Fibroblast of the aortic adventitia (primary cell): ENCODE measurements at regions not wholly inside any gene's neighbourhood (a gene's known extent, or its start where the extent isn't known, plus 50 kb on each side); places are given as distances from the start of the nearest gene placed in this dataset.
"Not testable (repeated sequence)": the region's sequence is repeated elsewhere in the genome, so short reads cannot be mapped to it uniquely, and the experiment has no call there.

Experiments
- DNase-seq: peaks from one replicate; pipeline ENCODE4 v3.0.0-alpha.2; 2010; ENCODE audit warnings: low read depth
- H3K4me3 ChIP-seq: 2 replicates; pipeline ENCODE4 v1.5.1; 2011; ENCODE audit warnings: low read depth, mild to moderate bottlenecking, control low read depth, low read length, moderate library complexity
- TF ChIP-seq, protein P1 (sequence below): IDR thresholded peaks from 2 replicates; pipeline ENCODE4 v1.5.1; 2011; ENCODE audit warnings: mild to moderate bottlenecking, low read length, control low read depth, inconsistent platforms; ENCODE audit not compliant: insufficient read depth

DNA sequence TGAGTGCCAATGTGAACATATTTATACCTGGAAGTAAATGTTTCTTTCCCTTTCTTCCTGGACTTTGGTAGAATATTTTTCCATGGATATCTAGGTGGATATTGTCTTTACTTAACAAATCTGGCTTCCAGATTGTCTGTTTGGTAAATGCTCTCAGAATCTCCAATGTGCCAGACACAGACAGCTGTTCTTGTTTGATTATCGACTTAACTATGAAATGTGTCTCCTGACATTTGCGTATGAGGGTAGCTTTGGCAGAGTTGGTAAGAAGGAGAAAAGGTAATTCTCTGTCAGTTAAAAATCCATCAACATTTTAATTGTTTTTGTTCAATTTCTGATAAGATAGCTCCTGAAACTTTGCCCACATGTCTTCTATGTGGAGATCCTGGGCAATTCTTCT is 196.4 kb upstream of the NUDT12 start:
- DNase-seq, result no peak
- H3K4me3 ChIP-seq, result no peak overlapping the region
- TF ChIP-seq, protein P1, sequence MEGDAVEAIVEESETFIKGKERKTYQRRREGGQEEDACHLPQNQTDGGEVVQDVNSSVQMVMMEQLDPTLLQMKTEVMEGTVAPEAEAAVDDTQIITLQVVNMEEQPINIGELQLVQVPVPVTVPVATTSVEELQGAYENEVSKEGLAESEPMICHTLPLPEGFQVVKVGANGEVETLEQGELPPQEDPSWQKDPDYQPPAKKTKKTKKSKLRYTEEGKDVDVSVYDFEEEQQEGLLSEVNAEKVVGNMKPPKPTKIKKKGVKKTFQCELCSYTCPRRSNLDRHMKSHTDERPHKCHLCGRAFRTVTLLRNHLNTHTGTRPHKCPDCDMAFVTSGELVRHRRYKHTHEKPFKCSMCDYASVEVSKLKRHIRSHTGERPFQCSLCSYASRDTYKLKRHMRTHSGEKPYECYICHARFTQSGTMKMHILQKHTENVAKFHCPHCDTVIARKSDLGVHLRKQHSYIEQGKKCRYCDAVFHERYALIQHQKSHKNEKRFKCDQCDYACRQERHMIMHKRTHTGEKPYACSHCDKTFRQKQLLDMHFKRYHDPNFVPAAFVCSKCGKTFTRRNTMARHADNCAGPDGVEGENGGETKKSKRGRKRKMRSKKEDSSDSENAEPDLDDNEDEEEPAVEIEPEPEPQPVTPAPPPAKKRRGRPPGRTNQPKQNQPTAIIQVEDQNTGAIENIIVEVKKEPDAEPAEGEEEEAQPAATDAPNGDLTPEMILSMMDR, result no peak

DNA sequence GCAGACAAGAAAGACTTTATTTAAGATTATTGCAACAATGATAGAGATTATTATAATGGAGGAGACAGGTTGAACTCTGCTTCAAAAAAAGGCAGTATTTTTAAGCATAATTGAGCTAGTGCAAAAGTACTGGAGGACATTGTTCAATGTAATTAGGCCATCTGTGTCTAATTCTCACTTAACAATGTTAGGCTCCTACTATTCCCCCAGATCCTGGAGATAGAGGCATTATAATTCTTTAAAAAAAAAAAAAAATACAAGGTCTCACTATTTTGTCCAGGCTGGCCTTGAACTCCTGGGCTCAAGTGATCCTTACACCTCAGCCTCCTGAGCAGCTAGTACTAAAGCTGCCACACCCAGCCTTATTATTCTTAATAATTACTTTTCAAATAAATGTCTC is 193.4 kb upstream of the NUDT12 start:
- H3K4me3 ChIP-seq, result no peak overlapping the region
- TF ChIP-seq, protein P1, result no peak
- DNase-seq, result no peak

DNA sequence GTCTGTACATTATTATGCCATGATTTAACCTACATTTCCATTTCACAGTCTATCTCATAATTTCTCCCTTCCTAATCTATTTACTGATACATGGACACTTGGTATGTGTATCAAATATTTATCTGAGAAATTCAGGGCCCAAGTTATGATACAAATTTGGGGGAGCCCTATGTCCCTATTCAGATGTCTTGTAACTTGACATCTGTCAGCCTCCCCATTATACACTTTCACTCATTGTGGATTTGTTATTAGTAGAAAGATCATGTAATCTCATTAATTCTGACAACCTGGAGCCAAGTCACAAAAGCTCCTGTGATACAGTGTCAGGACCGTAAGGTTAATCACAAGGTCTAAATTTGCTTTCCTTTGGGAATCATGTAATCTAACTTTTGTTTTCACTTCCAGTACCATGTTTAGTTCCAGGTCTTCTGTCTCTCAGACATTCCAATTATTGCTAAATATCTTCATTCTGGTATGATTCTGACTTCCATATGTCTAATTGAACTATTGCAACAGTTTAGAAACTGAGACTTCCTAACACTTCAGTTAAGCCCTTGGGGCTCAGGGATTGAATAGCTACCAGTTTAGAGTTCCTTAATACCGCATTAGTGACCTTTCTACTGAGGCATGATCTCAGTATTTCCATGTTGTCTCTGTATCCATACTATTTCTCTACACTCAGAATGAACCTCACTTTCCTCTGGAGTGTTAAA is 182.9 kb upstream of the NUDT12 start:
- DNase-seq, result no peak
- no peak overlapping the region for H3K4me3 ChIP-seq
- TF ChIP-seq, protein P1, result no peak

DNA sequence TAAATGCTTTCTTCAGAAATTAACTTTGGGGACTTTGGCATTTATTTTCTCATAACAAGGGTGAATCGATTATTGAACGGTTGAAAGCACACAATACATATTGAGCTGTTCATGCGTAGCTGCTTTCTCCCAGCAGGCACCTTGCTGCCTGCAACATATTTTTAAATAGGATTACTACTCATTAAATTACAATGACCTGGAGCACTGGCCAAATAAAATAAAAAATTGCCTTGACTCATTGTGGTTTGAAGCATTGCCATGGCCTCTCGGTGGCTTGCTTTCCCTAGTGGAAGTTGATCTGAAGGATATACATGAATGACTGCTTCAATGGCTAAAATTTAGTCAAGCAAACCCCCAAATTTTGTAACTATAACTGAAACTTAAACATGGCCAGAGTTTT is 181.6 kb upstream of the NUDT12 start:
- no peak overlapping the region for H3K4me3 ChIP-seq
- TF ChIP-seq, protein P1, result no peak
- peak; percentile 76 for DNase-seq

DNA sequence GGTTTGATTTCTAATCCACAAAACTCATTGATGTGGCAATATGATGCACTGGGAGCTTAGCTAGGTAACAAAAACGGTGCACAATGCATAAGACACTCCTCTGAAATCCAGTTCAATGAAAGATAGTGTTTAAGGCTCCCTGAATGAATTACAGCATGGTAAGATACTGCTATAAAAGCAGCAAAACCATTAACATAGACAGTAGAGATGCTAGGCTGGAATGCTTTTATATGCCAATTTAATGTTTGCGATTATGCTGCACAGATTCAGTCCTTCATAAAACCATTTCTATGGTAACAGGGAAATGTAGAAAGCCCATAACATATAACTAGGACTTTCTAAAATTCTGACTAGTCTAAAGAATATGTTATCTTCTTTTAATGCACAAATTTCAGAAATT is 180.8 kb upstream of the NUDT12 start:
- TF ChIP-seq, protein P1, result no peak
- no peak overlapping the region for H3K4me3 ChIP-seq
- DNase-seq, result no peak

DNA sequence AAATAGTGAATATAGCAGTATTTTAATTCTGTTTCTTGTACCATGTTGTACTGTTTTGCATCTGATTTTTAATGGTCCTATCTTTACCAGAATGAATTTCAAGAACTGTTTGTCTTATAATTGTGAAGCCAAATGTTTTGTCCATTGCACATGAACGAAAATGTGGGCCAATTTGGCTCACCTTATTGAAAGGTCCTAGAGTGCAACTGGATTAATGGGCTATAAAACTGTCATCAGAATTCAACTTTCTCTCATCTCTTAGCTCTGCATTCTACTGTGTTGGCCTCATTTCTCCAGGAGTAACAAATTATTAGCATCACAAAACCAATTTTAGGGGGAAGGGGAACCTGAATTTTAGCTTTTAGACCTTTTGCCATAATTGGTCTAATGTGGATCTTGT is 179.4 kb upstream of the NUDT12 start:
- no peak overlapping the region for H3K4me3 ChIP-seq
- TF ChIP-seq, protein P1, result no peak
- DNase-seq, result no peak

DNA sequence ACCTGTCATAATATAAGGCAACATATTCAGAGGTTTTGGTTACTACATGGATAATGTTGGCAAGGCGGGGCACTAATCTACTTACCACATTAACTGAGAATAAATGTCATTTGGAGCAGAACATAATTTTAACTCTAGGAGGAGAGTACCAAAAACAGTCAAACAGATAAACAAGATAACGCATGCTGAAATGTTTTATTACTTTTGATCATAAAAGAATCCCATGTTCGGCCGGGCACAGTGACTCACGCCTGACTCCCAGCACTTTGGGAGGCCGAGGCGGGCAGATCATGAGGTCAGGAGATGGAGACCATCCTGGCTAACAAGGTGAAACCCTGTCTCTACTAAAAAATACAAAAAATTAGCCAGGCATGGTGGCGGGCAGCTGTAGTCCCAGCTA is 173.8 kb upstream of the NUDT12 start:
- not testable (repeated sequence) for DNase-seq, H3K4me3 ChIP-seq
